22Rv1 (cell line): ENCODE measurements at regions not wholly inside any gene's neighbourhood (a gene's known extent, or its start where the extent isn't known, plus 50 kb on each side); places are given as distances from the start of the nearest gene placed in this dataset.

ENCODE experiments used
- H3K27ac ChIP-seq: fragments of 450-650 bp; 2 replicates; pipeline ENCODE4 v1.5.1; 2017
- CTCF ChIP-seq: fragments of 450-650 bp; IDR thresholded peaks from 2 replicates; pipeline ENCODE4 v1.5.1; 2017; ENCODE audit warnings: mild to moderate bottlenecking
- ZFX ChIP-seq: fragments of 450-650 bp; IDR thresholded peaks from 2 replicates; pipeline ENCODE4 v1.6.1; 2017; ENCODE audit warnings: antibody characterized with exemption, borderline replicate concordance

DNA sequence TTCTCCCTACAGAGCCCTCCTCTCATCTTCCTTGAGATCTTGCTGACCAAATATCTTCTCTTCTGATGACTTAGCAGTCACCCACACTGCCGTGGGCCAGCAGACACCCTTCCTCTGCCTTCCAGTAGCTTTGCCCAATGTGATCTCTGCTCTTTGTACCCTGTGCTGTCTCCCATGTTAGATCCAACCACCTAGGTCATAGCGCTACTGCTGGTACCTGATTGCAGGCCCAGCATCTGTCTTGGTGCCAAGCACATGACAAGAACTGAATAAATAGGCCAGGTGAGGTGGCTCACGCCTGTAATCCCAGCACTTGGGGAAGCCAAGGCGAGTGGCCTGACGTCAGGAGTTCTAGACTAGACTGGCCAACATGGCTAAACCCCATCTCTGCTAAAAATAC lies 149.7 kb downstream of the TM9SF2 start:
- no peak overlapping the region for H3K27ac ChIP-seq
- TF ChIP-seq CTCF (no peak), ZFX (no peak)

- TF ChIP-seq CTCF (no peak), ZFX (no peak)
- no peak overlapping the region for H3K27ac ChIP-seq
Measured at GRCh38 chr13:99650410-99650809, 149.1 kb downstream of the TM9SF2 start.

DNA sequence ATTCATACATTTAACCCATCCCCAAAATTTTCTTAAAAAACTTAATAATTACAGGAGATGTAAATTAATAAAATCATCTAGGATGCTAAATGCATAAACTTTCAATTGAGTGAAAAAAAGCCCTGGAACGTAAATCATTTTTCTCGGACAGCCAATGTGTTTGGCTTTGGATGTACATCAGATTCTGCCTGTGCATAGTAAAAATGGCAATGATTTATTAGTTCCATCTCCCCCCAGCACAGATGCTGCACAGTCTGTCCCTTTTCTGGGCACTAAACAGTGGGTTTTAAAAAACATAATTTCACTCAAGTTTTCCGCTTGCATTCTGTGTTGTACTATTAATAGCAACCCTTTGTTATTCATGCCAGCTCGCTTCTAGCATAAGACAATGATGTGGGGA lies 147.7 kb downstream of the TM9SF2 start:
- TF ChIP-seq CTCF, result no peak
- no peak for TF ChIP-seq ZFX
- H3K27ac ChIP-seq, result no peak overlapping the region

DNA sequence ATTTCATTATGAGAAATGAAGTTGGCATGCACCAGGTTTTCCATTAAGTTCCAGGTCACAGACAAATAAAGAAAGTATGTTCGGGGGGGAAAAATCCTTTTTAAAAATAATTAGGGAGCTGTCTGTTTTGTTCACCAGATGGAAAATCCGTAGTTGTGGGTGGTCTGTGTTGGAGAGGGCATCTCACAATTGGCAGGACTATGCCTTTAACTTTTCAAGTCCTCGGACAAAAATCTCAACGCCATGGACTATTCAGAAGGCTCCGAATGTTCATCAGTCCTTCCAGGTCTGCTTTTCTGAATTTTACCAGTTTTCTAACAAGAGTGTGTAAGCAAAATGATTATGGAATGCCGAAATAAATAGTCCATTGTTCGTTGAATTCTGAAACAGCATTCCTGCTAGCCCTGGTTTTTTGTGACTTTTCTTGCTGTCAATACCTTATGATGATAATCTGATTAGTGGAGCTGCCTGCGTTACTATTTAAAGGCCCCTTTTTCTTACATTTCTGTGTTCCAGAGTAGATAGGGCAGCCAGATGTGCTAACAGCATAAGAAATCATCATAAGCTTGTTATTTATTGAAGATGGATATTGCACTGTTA lies 146.9 kb downstream of the TM9SF2 start:
- no peak overlapping the region for H3K27ac ChIP-seq
- no peak for TF ChIP-seq CTCF

- H3K27ac ChIP-seq, result no peak overlapping the region
- TF ChIP-seq ZFX (no peak), CTCF (no peak)
Measured at GRCh38 chr13:99647596-99647985, 146.3 kb downstream of the TM9SF2 start.

- no peak overlapping the region for H3K27ac ChIP-seq
- no peak for TF ChIP-seq ZFX
- TF ChIP-seq CTCF, result no peak
Measured at GRCh38 chr13:99646866-99647595, 145.8 kb downstream of the TM9SF2 start.

DNA sequence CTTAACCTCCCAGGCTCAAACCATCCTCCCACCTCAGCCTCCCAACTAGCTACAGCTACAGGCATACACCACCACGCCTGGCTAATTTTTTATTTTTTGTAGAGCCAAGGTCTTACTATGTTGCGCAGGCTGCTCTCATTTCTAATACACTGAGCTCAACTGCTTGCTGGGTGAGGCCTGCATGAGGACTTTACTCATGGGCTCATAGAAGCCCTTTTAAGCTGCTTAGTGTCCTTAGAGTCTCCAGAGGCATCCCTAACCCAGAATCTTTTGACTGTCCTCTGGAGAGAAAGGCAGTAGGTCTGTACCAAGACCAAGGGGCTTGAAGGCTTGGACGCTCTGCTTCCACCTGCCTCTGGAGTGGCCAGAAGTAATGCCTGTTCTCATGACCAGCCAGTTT lies 141.6 kb downstream of the TM9SF2 start:
- TF ChIP-seq ZFX (no peak), CTCF (no peak)
- H3K27ac ChIP-seq, result no peak overlapping the region
